LNCAP (cell line): ENCODE measurements at regions not wholly inside any gene's neighbourhood (a gene's known extent, or its start where the extent isn't known, plus 50 kb on each side); places are given as distances from the start of the nearest gene placed in this dataset.

Experiments used
- CTCF ChIP-seq: fragments of 450-650 bp; IDR thresholded peaks from 2 replicates; pipeline ENCODE4 v1.5.1; 2017; ENCODE audit warnings: mild to moderate bottlenecking

GRCh38 chr2:118307864-118308263, 219.6 kb downstream of the INSIG2 start:
- no peak for TF ChIP-seq CTCF

- no peak for TF ChIP-seq CTCF
Measured at GRCh38 chr2:118301248-118301647, 213.0 kb downstream of the INSIG2 start.

GRCh38 chr2:118300832-118301231, 212.6 kb downstream of the INSIG2 start:
- TF ChIP-seq CTCF, result no peak

- TF ChIP-seq CTCF, result no peak
Measured at GRCh38 chr2:118296663-118297062, 208.4 kb downstream of the INSIG2 start.

GRCh38 chr2:118295592-118296390, 207.5 kb downstream of the INSIG2 start:
- TF ChIP-seq CTCF, result no peak

GRCh38 chr2:118294063-118294462, 205.8 kb downstream of the INSIG2 start:
- no peak for TF ChIP-seq CTCF

- TF ChIP-seq CTCF, result no peak
Measured at GRCh38 chr2:118292991-118293390, 204.7 kb downstream of the INSIG2 start.
